ENCODE measurements at regions not wholly inside any gene's neighbourhood (a gene's known extent, or its start where the extent isn't known, plus 50 kb on each side); places are given as distances from the start of the nearest gene placed in this dataset.
"Not testable (repeated sequence)": the region's sequence is repeated elsewhere in the genome, so short reads cannot be mapped to it uniquely, and the experiment has no call there.

DNA sequence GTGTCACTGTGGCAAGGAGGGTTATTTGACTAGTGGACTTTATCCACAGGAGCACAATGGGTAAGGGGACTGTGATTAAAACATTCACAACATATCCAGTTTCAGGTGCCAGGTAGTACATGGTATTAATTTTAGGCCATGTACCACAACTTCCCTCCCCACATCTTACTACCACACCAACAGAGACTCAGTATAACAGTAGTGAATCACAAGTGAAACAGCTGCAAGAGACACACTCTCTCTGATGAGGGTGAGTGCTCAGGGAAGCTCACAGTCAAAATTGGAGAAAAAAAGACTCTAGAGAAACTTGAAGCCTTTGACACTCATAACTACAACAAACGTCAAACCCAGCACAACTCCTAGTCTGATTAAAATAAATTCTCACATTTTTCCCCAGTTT is 367.6 kb upstream of the GYPC start:
- intact Hi-C loops (cut with micrococcal nuclease) = no loop called here
- Histone ChIP-seq H3K27me3 (ENCODE audit: low read depth) (no peaks in the 10 kb centered on the region), H3K9me3 (replicated peaks) (no peaks in the 10 kb centered on the region), H3K4me3 (no peak overlapping the region), H3K4me1 (no peaks in the 10 kb centered on the region), H3K36me3 (no peaks in the 10 kb centered on the region), H3K27ac (replicated peaks) (no peak overlapping the region)
- no peak for DNase-seq
- TF ChIP-seq, protein P1, sequence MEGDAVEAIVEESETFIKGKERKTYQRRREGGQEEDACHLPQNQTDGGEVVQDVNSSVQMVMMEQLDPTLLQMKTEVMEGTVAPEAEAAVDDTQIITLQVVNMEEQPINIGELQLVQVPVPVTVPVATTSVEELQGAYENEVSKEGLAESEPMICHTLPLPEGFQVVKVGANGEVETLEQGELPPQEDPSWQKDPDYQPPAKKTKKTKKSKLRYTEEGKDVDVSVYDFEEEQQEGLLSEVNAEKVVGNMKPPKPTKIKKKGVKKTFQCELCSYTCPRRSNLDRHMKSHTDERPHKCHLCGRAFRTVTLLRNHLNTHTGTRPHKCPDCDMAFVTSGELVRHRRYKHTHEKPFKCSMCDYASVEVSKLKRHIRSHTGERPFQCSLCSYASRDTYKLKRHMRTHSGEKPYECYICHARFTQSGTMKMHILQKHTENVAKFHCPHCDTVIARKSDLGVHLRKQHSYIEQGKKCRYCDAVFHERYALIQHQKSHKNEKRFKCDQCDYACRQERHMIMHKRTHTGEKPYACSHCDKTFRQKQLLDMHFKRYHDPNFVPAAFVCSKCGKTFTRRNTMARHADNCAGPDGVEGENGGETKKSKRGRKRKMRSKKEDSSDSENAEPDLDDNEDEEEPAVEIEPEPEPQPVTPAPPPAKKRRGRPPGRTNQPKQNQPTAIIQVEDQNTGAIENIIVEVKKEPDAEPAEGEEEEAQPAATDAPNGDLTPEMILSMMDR (IDR thresholded peaks at IDR 0.05; ENCODE audit: borderline replicate concordance) = no peak

DNA sequence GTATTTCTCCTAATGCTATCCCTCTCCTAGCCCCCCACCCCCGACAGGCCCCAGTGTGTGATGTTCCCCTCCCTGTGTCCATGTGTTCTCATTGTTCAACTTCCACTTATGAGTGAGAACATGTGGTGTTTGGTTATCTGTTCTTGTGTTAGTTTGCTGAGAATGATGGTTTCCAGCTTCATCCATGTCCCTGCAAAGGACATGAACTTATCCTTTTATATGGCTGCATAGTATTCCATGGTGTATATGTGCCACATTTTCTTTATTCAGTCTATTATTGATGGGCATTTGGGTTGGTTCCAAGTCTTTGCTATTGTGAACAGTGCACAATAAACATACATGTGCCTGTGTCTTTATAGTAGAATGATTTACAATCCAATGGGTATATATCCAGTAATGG is 362.0 kb upstream of the GYPC start:
- H3K4me1 ChIP-seq; H3K27me3 ChIP-seq (ENCODE audit: low read depth); H3K36me3 ChIP-seq; H3K4me3 ChIP-seq; intact Hi-C loops (cut with micrococcal nuclease); H3K27ac ChIP-seq (replicated peaks); DNase-seq; H3K9me3 ChIP-seq (replicated peaks): not testable (repeated sequence)

DNA sequence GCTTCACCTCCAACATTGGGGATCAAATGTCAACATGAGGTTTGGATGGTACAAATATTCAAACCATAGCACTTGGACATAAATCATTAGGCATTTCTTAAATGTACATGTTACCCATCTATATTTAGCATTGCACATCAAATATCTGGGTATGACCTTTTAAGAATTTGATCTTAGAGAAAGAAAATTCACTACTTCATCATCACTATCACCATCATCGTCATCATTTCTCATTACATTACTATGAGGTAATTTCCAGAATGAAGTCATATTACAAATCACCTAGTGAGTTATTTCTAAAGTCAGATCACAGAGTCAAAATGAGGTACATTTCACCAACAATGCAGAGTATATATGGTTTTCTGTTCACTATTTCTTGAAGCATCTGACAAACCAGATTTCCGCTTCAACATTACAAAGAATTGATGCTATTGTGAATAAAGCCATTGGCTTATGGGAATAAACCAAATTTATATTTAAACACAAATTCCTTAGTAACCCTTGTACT is 356.4 kb upstream of the GYPC start:
- DNase-seq = no peak
- H3K4me1 ChIP-seq = no peaks in the 10 kb centered on the region
- H3K27me3 ChIP-seq (ENCODE audit: low read depth) = no peaks in the 10 kb centered on the region
- TF ChIP-seq, protein P1 (IDR thresholded peaks at IDR 0.05; ENCODE audit: borderline replicate concordance) = no peak
- no peak overlapping the region for H3K4me3 ChIP-seq
- intact Hi-C loops (cut with micrococcal nuclease) = no loop called here
- H3K27ac ChIP-seq (replicated peaks) = no peak overlapping the region
- H3K9me3 ChIP-seq (replicated peaks) = no peaks in the 10 kb centered on the region
- no peaks in the 10 kb centered on the region for H3K36me3 ChIP-seq

DNA sequence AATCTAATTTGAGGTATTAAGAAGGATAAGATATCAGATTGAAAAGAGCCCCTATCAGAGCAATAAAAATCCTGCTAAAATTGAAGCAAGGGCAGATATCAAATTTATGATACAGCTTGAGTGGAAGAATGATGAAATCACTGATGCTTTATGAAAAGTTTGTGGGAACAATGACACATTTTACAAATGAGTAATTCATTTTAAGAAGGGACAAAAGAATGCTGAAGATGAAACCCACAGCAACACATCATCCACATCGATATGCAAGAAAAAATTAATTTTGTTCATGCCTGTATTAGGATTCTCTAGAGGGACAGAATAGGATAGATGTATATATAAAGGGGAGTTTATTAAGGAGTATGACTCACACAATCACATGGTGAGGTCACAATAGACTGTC is 355.6 kb upstream of the GYPC start:
- no peak overlapping the region for H3K27ac ChIP-seq (replicated peaks)
- intact Hi-C loops (cut with micrococcal nuclease) = no loop called here
- H3K9me3 ChIP-seq (replicated peaks) = no peaks in the 10 kb centered on the region
- H3K36me3 ChIP-seq = no peaks in the 10 kb centered on the region
- H3K4me1 ChIP-seq = no peaks in the 10 kb centered on the region
- H3K4me3 ChIP-seq = no peak overlapping the region
- DNase-seq = no peak
- H3K27me3 ChIP-seq (ENCODE audit: low read depth) = no peaks in the 10 kb centered on the region
- TF ChIP-seq, protein P1 (IDR thresholded peaks at IDR 0.05; ENCODE audit: borderline replicate concordance) = no peak

DNA sequence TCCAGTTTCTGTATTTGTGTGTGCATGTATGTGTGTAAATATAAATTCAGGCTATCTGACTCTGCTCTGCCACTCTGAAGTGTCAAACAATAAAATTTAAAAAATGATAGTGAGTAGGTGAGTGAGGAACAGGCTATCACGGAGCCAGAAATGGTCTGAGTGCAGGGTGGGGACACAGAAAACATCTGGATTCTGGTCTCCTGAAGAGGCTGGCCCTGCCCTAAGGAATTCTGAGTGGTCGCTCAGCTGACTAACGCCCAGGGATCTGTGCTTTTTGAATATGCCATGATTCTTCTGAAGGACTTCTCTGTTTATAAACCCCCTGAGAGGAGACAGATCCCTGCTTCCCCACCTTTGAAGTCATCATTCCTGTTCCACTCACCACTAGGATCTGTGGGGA is 353.9 kb upstream of the GYPC start:
- Histone ChIP-seq H3K4me1 (no peaks in the 10 kb centered on the region), H3K27me3 (ENCODE audit: low read depth) (no peaks in the 10 kb centered on the region), H3K27ac (replicated peaks) (no peak overlapping the region), H3K9me3 (replicated peaks) (no peaks in the 10 kb centered on the region), H3K36me3 (no peaks in the 10 kb centered on the region), H3K4me3 (no peak overlapping the region)
- no peak for DNase-seq
- intact Hi-C loops (cut with micrococcal nuclease) = no loop called here
- TF ChIP-seq, protein P1 (IDR thresholded peaks at IDR 0.05; ENCODE audit: borderline replicate concordance) = no peak

DNA sequence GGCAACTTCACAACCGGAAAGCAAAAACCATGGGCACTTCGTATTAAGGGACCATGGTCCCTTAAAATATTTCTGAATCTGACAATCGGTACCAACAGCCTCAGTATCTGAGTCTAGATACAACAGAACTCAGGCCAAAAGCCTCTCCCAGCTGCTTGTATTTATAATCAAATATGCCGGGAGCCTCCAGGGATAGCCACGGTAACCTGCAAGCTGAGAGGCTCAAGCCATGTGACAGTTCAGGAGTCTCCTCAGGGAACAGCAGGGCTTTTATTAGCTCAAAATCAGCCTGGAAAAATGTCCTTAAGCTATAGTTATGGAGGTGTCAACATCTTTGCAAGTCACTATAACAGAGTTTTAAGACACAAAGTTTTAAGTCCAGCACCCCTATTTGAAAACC is 352.8 kb upstream of the GYPC start:
- Histone ChIP-seq H3K4me3 (no peak overlapping the region), H3K27ac (replicated peaks) (no peak overlapping the region), H3K27me3 (ENCODE audit: low read depth) (no peaks in the 10 kb centered on the region), H3K4me1 (no peaks in the 10 kb centered on the region), H3K36me3 (no peaks in the 10 kb centered on the region), H3K9me3 (replicated peaks) (no peaks in the 10 kb centered on the region)
- intact Hi-C loops (cut with micrococcal nuclease) = no loop called here
- TF ChIP-seq, protein P1 (IDR thresholded peaks at IDR 0.05; ENCODE audit: borderline replicate concordance) = no peak
- DNase-seq = no peak

Data from left ventricle myocardium inferior (tissue), 1 donor.